ENCODE measurements at regions not wholly inside any gene's neighbourhood (a gene's known extent, or its start where the extent isn't known, plus 50 kb on each side); places are given as distances from the start of the nearest gene placed in this dataset.

DNA sequence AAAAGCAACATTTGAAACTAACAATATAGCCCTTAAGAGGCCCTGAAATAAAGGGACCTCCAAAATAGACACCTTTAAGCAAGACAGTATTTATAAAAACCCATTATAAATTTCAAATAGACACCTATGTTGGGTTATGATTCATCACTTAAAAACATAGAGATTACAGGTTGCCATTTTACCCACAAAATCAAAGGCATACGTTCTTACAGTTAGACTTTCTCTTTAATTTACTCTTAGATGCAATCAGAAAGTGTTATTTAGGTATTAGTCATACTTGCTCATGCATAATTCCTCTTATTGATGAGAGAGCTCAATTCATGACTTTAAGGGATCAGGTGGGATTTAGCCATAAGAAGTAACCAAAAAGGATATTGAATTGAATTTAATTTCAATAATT lies 51.5 kb upstream of the TMEM200A start:
- no peak for DNase-seq (ENCODE audit: low spot score)

DNA sequence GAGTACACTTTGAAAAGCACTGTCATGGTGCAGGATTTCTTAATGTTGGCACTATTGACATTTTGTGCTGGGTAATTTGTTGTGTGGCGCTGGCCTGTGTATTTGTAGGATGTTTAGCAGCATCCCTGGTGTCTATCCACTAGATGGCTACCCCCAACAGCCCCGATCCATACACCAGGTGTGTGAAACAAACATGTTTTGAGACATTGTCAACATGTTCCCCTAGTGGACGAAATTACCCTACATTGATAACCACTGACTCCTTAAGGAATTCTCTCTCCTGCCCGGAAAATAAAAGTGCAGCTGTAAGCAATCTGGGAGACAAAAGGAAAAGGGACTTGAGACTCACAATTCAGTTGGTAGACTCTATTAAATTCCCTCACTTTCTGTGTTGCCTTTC lies 52.6 kb upstream of the TMEM200A start:
- DNase-seq (ENCODE audit: low spot score), result no peak

DNA sequence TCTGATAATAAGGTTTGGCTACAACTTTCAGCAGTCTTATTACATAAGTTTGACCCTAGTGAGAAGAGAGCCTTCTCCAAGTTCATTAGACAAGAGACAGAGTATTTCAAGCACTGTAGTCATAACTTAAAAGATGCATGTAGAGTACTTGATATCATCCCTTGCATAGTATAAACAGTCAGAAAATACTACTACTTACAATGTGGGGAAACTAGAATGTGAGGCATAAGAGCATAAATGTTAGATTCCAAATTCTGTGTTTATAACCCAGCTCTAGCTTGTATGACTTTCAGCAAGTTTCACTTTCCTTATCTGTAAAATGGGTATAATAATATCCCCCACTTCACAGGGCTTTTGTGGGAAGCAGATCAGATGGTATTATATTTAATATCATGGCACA lies 56.8 kb upstream of the TMEM200A start:
- DNase-seq (ENCODE audit: low spot score), result no peak

DNA sequence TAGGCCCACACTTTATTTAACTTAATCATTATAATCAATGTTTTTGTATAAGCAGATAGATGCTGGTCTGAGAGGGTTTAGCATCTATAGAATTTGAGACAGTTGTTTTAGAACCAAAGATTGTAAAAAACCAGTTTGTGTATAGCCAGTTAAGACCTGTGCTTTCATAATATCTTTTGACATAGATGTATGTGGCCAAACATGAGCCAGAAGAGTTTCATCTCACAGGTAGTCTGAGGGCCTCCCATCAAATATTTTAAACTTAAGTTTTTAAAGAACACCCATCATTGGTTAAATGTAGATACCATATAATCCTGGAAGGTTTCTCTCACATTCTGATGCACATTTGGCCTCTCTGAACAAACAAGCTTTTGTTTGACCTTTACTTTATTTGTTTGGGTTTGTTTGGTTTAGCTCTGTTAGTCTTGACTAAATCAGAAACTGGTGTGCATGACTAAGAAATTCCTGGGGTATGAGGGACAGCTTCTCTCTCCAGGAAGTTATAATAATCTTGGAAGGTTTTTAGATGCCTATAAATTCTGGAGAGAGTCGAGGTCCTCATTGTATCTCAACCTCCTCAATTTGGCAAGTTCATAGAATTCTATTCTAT lies 58.0 kb upstream of the TMEM200A start:
- peak; percentile 62 for DNase-seq (ENCODE audit: low spot score)

DNA sequence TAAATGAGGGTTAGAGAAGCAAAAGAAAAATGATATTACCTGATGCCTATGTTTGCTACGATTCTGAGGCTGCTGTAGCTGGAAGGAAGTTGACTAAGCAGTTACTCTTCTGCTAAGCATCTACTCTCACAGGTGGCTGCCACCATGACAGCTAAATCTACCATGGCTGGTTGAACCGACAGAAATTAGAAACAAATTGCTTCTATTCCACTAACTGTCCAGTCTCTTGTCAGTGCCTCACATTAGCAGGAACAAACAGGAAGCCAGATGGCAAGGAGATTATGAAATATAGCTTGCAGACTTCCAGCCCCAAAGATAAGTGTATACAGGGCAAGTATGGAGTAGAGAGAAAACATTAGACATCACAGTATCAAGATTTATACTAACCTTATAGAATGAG lies 59.4 kb upstream of the TMEM200A start:
- DNase-seq (ENCODE audit: low spot score), result no peak

DNA sequence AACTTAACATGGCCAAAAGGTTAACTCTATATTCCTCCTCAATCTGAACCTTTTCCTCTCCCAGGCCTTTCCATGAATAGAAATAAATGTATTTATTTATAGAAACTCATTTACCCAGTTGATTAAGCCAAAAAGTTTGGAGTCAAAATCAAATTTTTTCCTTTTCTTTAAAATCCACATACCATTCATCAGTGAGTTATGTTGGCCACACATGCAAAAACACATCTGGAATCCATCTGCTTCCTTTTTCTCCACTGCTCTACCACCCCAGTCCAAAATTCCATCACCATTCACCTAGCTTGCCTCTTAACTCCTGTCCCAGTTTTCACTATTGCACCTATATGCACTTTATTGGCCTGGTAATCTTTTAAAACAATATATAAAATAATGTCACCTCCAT lies 62.4 kb upstream of the TMEM200A start:
- peak; percentile 70 for DNase-seq (ENCODE audit: low spot score)

DNA sequence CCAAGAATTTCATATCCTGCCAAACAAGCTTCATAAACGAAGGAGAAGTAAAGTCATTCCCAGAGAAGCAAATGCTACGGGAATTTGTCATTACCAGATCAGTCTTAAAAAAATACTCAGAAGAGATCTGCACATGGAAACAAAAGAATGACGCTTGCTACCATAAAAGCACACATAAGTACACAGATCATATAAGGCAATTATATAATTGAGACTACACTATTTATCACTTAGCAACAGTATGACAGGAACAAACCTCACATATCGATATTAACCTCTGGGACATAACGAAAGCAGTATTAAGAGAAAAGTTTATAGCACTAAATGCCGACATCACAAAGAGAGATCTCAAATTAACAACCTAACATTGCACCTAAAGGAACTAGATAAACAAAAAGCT lies 67.6 kb upstream of the TMEM200A start:
- no peak for DNase-seq (ENCODE audit: low spot score)

DNA sequence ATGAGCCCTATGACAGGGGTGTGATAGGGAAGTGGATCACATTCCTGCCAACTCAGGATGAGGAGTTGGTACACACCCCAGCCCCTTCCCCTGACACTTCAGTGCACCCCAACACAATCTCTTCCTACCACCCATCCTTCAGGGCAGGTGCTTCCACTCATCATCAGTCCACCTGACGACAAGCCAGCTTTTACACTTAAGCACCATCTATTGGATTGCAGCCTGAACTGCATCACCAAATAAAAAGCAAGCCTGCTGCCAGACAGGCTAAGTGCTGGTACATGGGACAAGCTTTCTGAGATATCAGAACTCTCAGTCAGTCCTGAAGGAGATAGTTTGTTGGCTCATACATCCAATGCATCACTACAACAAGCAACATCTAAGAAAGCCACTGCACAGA lies 69.0 kb upstream of the TMEM200A start:
- DNase-seq (ENCODE audit: low spot score), result no peak

DNA sequence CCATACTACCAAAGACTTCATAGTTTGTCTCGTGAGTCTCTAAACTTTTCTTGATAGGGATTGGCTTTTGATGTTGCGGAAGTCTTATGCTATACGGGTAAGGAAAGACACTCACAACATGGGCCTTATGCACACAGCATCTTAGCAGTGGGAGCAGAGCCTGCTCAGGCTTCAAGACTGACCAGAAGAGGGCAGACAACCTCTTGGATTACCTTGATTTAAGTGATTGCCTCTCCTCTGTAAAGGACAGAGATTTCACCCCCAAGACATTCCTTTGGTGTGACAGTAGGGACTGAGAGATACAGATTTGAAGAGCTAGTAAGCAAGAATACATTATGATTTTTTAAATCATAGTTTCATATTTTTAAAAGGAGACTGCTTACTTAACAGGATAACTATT lies 71.0 kb upstream of the SAMD3 start:
- peak; percentile 83 for DNase-seq (ENCODE audit: low spot score)

DNA sequence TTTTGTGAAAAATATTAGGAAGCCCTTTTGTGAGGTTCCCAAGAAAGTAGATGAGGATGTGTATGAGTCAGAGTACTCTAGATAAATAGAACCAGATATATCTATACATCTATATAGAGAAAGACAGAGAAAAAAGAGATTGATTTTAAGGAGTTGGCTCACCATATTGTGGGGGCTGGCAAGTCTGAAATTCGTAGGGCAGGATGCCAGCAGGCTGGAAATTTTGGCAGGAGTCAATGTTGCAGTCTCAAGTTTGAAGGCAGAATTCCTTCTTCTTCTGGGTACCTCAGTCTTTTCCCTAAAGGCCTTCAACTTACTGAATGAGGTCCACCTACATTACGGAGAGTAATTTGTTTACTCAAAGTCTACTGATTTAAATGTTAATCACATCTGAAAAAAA lies 65.3 kb upstream of the SAMD3 start:
- no peak for DNase-seq (ENCODE audit: low spot score)

DNA sequence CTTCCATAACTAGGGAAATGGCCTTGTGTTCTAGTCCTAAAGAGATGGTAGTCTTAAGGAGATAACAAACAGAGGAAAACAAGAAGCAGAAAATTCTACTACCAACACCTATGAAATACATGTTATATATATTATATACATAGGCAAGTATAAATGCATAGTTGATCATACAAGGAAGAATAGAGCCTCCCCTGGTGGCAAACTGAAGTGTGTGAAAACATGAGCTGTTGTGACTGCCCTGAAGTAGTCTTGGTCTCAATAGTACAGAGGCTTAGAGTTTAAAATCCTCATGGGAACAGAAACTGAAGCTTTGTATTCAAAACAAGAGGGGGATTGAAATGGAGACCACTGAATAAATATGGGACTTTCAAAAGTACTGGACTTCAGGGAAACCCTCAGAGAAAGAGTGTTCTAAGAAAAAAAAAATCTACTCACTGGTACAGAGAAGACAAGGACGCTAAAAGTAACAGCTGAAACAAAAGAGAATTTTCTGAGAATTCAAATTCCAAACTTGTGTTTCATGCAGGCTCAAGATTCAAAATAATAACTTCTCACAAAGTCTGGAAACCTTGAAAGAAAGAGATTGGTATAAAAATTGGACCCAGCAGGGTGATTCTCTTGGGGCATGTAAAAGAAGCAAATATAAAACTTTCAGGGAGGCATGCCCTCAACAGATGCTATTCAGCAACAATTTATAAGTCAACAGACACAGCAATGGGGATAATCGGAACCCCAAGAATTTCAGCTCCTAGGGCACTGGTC lies 59.7 kb upstream of the SAMD3 start:
- peak; percentile 45 for DNase-seq (ENCODE audit: low spot score)

DNA sequence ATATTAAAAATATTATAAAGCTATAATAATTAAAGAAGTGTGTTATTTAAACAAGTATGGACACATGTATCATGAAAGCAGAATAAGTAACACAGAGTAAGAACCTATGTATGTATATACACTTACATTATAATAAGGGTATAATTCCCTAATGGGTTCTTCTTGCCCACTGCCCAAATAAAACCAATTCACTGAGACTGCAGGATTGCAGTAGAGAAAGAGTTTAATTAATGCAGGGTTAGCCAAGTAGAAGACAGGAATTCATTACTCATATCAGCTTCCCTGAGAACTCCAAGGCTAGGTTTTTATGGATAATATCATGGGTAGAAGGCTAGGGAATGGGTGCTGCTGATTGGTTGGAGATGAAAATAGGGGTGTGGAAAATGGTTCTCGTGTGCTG lies 53.8 kb upstream of the SAMD3 start:
- no peak for DNase-seq (ENCODE audit: low spot score)

DNA sequence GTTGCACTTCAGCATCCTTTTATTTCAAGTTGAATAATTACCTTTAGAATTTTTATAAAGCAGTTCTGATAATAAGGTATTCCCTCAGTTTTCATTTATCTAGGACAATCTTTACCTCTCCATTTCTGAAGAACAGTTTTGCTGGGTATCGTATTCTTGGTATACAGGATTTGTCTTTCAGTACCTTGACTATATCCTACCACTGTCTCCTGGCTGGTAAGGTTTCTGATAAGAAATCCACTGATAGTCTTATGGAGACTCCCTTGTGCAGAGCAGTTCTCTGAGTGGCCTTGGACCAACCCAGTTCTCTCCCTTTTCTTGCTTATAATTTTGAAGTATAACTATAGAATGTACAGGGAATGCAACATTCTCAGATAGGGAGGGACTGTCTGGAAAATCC lies 51.3 kb upstream of the SAMD3 start:
- DNase-seq (ENCODE audit: low spot score), result no peak

Measured in GM03348 (cell line).